NCI-H526 (cell line): ENCODE measurements at regions not wholly inside any gene's neighbourhood (a gene's known extent, or its start where the extent isn't known, plus 50 kb on each side); places are given as distances from the start of the nearest gene placed in this dataset.

ENCODE experiments used
- DNase-seq, 2 experiments: peaks; one replicate each; lab custom pipeline; 2025; lab: John Stamatoyannopoulos, UW

DNA sequence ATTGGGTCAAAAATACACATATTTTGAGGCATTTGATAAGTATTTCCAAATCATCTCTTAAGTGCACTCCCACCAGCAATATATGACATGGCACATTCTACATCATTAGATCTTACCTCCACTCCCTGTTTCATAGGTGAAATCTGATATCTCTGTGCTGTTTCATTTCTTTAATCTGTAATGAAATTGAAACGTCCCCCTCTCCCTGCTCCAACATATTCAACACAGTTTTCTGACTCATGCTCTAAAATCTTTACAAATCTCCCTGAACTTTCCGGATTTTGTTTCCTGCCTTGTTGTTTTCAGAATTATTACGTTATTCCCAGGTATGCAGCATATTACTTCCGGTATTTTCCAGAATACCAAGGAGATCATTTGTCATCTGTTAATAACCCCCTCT lies 66.1 kb upstream of the AKT3 start:
- no peak for DNase-seq

DNA sequence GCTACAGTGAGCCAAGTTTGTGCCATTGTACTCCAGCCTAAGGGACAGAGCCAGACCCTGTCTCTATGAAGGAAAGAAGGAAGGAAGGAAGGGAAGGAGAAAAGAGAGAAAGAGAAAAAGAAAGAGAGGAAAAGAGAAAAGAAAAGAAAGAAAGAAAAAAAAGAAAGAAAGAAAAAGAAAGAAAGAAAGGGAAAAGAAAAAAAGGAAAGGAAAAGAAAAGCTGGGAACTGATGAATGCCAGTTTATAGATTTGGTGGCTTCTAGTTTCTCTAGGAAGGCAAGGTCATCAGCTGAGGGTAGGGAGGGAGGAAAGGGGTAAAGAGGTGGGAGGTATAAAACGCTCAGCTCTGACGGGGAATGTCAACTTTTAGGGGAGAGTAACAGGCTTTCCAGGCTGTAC lies 62.3 kb upstream of the AKT3 start:
- no peak for DNase-seq

DNA sequence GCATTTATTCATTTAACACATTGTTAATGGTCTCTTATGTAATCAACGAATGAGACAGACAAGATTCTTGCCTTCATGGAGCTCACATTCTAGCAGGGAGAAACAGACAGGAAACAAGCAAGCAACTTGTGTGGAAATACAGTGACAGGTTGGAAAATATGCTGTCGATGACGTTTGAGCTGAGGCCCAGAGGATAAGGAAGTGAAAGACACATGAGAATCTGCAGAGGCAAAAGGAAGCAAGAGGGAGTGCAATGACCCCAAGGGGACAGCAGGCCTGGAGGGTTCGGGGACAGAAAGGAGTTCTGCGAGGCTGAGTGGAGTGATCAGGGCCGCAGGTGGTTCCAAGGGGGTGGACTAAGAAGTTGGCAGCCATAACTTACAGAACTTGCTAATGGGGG lies 60.6 kb upstream of the AKT3 start:
- DNase-seq = no peak

DNA sequence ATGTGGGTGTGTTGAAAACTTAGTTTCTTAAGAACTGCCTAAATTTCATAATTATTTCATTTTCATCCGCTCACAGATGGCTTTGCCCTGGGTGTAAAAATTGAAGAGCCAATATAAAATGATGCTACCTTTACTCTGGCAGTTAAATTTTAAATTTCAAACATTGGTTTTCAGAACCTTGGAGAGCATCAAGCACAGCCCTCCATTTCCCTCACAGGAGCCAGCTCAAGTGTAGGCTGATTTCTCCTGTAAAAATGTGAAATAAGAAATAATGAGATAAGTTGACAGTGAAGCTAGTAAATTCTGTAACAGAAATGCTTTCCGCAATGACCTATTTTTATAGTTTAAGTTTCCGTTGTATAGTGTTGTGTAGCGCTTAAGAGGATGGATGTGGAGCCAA lies 53.9 kb upstream of the AKT3 start:
- DNase-seq = no peak

DNA sequence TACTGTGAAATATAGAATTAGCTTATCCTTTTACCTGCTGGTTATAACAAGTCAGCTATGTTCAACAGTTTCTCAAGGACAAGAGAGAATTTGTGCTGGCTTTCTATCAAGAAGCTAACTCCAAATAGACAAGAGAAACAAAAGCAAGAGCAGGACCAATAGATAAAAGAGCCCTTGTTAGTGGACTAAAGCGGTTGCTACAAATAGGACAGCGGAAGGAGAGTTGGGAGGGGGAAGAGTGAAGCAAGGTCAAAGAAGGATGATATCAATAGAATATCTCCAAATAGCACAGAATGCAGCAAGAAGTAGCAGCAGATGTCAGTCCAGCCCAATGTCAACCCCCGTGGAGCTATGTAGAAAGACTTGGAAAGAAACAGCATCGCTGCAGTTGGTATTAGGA lies 53.0 kb upstream of the AKT3 start:
- DNase-seq = no peak

DNA sequence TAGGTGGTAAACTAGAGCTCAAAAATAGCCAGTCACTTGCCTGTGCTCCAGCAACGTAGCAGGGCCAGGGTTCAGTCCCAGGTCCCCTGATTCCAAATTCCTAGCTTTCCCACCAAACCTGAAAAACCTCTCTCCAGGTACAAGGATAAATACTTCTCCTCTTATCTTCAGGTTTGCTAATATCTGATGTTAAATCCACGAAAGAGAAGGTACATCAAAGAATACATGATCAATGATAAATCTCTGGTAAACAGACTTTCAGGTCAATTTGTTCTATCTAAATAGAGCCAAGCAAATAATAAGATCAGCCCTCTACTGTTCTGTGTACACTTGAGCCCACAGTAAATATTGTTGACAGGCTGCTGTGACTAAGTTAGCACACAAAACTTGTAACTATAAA lies 52.1 kb upstream of the AKT3 start:
- no peak for DNase-seq
